Endothelial cell of umbilical vein (primary cell): ENCODE measurements at regions not wholly inside any gene's neighbourhood (a gene's known extent, or its start where the extent isn't known, plus 50 kb on each side); places are given as distances from the start of the nearest gene placed in this dataset.

Experiments
- BruUV-seq: library from RNA; stranded (reverse); fragments of 400-500 nt; replicated peaks from 2 replicates; lab custom pipeline; 2021; lab: Mats Ljungman, UMichigan
- CTCF ChIA-PET: fragments of 300-600, 350-600 bp; sonication (Branson Sonifier 250); formaldehyde crosslinking; loops from one replicate; lab custom pipeline; 2021; ENCODE audit warnings: antibody characterized with exemption, inconsistent platforms; lab: Charles Lee
- POLR2A ChIA-PET: fragments of 300-600, 350-600 bp; sonication (Branson Sonifier 250); formaldehyde crosslinking; loops from one replicate; lab custom pipeline; 2021; ENCODE audit warnings: antibody characterized with exemption, inconsistent platforms; lab: Charles Lee
- DNase-seq: peaks from one replicate; pipeline ENCODE4 v3.0.0-alpha.2; 2011; ENCODE audit warnings: low read depth, low spot score
- FAIRE-seq: peaks from 2 replicates; lab custom pipeline; 2011; peaks lifted over from hg19 to GRCh38; lab: Jason Lieb, UNC
- H2AFZ ChIP-seq: 2 replicates; pipeline ENCODE4 v1.6.0; 2012; ENCODE audit warnings: low read depth, low read length, control low read depth, inconsistent platforms
- H3K27ac ChIP-seq: 2 replicates; pipeline ENCODE4 v1.5.1; 2011; ENCODE audit warnings: low read depth, mild to moderate bottlenecking, control low read depth, low read length, moderate library complexity; ENCODE audit not compliant: insufficient read depth
- H3K27me3 ChIP-seq, 2 experiments: 2 replicates each; pipeline versions ENCODE4 v1.6.0 to v1.6.1; 2011; ENCODE audit warnings: low read length in 2 of 2, mixed read lengths in 1 of 2; ENCODE audit not compliant: control insufficient read depth in 2 of 2, insufficient read depth in 2 of 2
- H3K36me3 ChIP-seq, 2 experiments: 2 replicates in 1 of 2; 3 replicates in 1 of 2; pipeline ENCODE4 v1.5.1; 2011; ENCODE audit warnings: low read length in 2 of 2, mild to moderate bottlenecking in 1 of 2, moderate library complexity in 1 of 2; ENCODE audit not compliant: control insufficient read depth in 2 of 2, insufficient read depth in 2 of 2; ENCODE audit errors: extremely low read depth in 1 of 2
- H3K4me1 ChIP-seq: 3 replicates; pipeline ENCODE4 v1.5.1; 2011; ENCODE audit warnings: mild to moderate bottlenecking, low read length; ENCODE audit not compliant: control insufficient read depth, insufficient read depth; ENCODE audit errors: extremely low read depth
- H3K4me2 ChIP-seq: 2 replicates; pipeline ENCODE4 v1.6.1; 2011; ENCODE audit warnings: low read length, control low read depth, mixed read lengths; ENCODE audit not compliant: insufficient read depth
- H3K4me3 ChIP-seq, 3 experiments: fragments of 200-600 bp in 1 of 3; sonication (generic), shearing (Covaris generic) in 1 of 3; replicated peaks in 1 of 3; 2 replicates each; pipeline ENCODE4 v1.5.1; 2011 to 2016; ENCODE audit warnings: control low read depth in 3 of 3, low read length in 3 of 3, mild to moderate bottlenecking in 2 of 3, inconsistent platforms in 1 of 3, low read depth in 1 of 3, moderate library complexity in 1 of 3; ENCODE audit not compliant: insufficient read depth in 1 of 3
- H3K79me2 ChIP-seq: 2 replicates; pipeline ENCODE4 v1.6.0; 2012; ENCODE audit warnings: low read length, inconsistent platforms; ENCODE audit not compliant: control insufficient read depth, insufficient read depth
- H3K9ac ChIP-seq: replicated peaks from 2 replicates; pipeline ENCODE3; 2011; ENCODE audit warnings: low read length, control low read depth; ENCODE audit not compliant: insufficient read depth; ENCODE audit errors: extremely low read depth
- H3K9me1 ChIP-seq: replicated peaks from 3 replicates; pipeline ENCODE4 v1.6.0; 2011; ENCODE audit warnings: mild to moderate bottlenecking, low read length; ENCODE audit not compliant: control insufficient read depth, insufficient read depth; ENCODE audit errors: extremely low read depth
- H3K9me3 ChIP-seq: replicated peaks from 2 replicates; pipeline ENCODE4 v1.5.1; 2012; ENCODE audit warnings: low read length, inconsistent platforms; ENCODE audit not compliant: control insufficient read depth, insufficient read depth
- H4K20me1 ChIP-seq: replicated peaks from 2 replicates; pipeline ENCODE3; 2011; ENCODE audit warnings: mild to moderate bottlenecking, low read length; ENCODE audit not compliant: control insufficient read depth, insufficient read depth; ENCODE audit errors: extremely low read depth
- EZH2 ChIP-seq: IDR thresholded peaks from 2 replicates; pipeline ENCODE4 v1.6.1; 2012; ENCODE audit warnings: borderline replicate concordance, low read depth, mild to moderate bottlenecking, moderate library complexity, low read length, inconsistent platforms; ENCODE audit not compliant: severe bottlenecking
- FOS ChIP-seq: IDR thresholded peaks from 2 replicates; pipeline ENCODE4 v1.6.1; 2011; ENCODE audit warnings: mild to moderate bottlenecking, low read length, moderate library complexity, borderline replicate concordance; ENCODE audit not compliant: insufficient read depth
- GATA2 ChIP-seq: IDR thresholded peaks from 2 replicates; pipeline ENCODE4 v1.7.0; 2011; ENCODE audit warnings: low read depth, mild to moderate bottlenecking, moderate library complexity, mixed read lengths, low read length; ENCODE audit not compliant: insufficient read length, insufficient read depth
- JUN ChIP-seq: IDR thresholded peaks from 2 replicates; pipeline ENCODE4 v1.6.1; 2011; ENCODE audit warnings: borderline replicate concordance, low read depth; ENCODE audit not compliant: insufficient read length, insufficient read depth
- MAX ChIP-seq: IDR thresholded peaks from 2 replicates; pipeline ENCODE4 v1.6.1; 2011; ENCODE audit not compliant: insufficient read depth, insufficient read length
- MYC ChIP-seq: IDR thresholded peaks from one replicate; pipeline ENCODE4 v1.6.1; 2011; ENCODE audit warnings: mild to moderate bottlenecking, low read depth, low read length
- POLR2A ChIP-seq: IDR thresholded peaks from 2 replicates; pipeline ENCODE4 v1.6.1; 2012; ENCODE audit warnings: low read depth, mild to moderate bottlenecking, control low read depth, low read length
- POLR2AphosphoS5 ChIP-seq: IDR thresholded peaks from 2 replicates; pipeline ENCODE4 v1.6.1; 2012; ENCODE audit warnings: low read depth, mild to moderate bottlenecking, control low read depth, low read length, moderate library complexity; ENCODE audit not compliant: insufficient read depth
- dilution Hi-C: fragments of 300-500 bp; cut with MboI; formaldehyde crosslinking; loops from one replicate; pipeline ENCODE4 v1.15.0; 2019; ENCODE audit warnings: low sequenced_read_pairs; ENCODE audit not compliant: extremely low pct_ligation_motif_present
- intact Hi-C: fragments of 100-400 bp; cut with micrococcal nuclease; formaldehyde crosslinking; loops from one replicate; pipeline ENCODE4 v1.10.0; 2022
- TF ChIP-seq, protein P1 (sequence below), 2 donors: IDR thresholded peaks; 1 replicate in 1 of 2; 2 replicates in 1 of 2; pipeline ENCODE4 v1.5.1; 2011; ENCODE audit warnings: low read length in 2 of 2, mild to moderate bottlenecking in 2 of 2, moderate library complexity in 2 of 2, control low read depth in 1 of 2, inconsistent platforms in 1 of 2, low read depth in 1 of 2; ENCODE audit not compliant: insufficient read depth in 1 of 2; ENCODE audit errors: extremely low read depth in 1 of 2

- ChIA-PET CTCF (no interaction called here), POLR2A (no interaction called here)
- H3K9me3 ChIP-seq = no peaks in the 10 kb centered on the region
- intact Hi-C loops (no loop called here), dilution Hi-C loops (no loop called here)
- no peaks in the 10 kb centered on the region for H3K27me3 ChIP-seq
- H3K36me3 ChIP-seq = no peaks in the 10 kb centered on the region
- H3K4me1 ChIP-seq = no peaks in the 10 kb centered on the region
- no peak overlapping the region for H3K4me3 ChIP-seq
- H3K79me2 ChIP-seq = no peaks in the 10 kb centered on the region
- H3K9me1 ChIP-seq = no peaks in the 10 kb centered on the region
- TF ChIP-seq, protein P1, sequence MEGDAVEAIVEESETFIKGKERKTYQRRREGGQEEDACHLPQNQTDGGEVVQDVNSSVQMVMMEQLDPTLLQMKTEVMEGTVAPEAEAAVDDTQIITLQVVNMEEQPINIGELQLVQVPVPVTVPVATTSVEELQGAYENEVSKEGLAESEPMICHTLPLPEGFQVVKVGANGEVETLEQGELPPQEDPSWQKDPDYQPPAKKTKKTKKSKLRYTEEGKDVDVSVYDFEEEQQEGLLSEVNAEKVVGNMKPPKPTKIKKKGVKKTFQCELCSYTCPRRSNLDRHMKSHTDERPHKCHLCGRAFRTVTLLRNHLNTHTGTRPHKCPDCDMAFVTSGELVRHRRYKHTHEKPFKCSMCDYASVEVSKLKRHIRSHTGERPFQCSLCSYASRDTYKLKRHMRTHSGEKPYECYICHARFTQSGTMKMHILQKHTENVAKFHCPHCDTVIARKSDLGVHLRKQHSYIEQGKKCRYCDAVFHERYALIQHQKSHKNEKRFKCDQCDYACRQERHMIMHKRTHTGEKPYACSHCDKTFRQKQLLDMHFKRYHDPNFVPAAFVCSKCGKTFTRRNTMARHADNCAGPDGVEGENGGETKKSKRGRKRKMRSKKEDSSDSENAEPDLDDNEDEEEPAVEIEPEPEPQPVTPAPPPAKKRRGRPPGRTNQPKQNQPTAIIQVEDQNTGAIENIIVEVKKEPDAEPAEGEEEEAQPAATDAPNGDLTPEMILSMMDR (IDR thresholded peaks at IDR 0.05; ENCODE audit: extremely low read depth in 1 of 2, insufficient read depth in 1 of 2, low read depth in 1 of 2, low read length in 2 of 2) = no peak
- no peak for FAIRE-seq
- no peak overlapping the region for H3K4me2 ChIP-seq
- H3K27ac ChIP-seq = no peak overlapping the region
- H2AFZ ChIP-seq = no peak overlapping the region
- no peak overlapping the region for H3K9ac ChIP-seq
- BruUV-seq = no TSS peak
- DNase-seq = no peak
- no peaks in the 10 kb centered on the region for H4K20me1 ChIP-seq
Observed at GRCh38 chr2:52192656-52193055, 1160.7 kb upstream of the NRXN1 start.

DNA sequence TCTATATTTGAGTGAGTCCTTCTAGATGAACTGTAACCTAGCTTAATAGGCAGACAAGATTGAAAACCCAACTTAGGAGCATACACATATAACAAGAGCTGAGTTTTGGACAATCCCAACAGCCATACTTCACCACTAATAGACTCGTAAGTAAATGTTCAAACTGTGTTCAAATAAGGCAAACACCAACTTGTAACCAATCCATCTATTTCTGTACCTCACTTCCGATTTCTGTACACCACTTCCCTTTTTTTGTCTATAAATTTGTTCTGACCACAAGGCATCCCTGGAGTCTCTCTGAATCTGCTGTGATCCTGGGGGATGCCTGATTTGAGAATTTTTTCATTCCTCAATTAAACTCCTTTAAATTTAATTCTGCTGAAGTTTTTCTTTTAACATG is 1149.1 kb upstream of the NRXN1 start:
- BruUV-seq = no TSS peak

More for the DNA sequence above, 1149.1 kb upstream of the NRXN1 start:
- no peak overlapping the region for H3K4me3 ChIP-seq
- no peak overlapping the region for H2AFZ ChIP-seq
- no peak overlapping the region for H3K9ac ChIP-seq
- ChIA-PET CTCF (no interaction called here), POLR2A (no interaction called here)
- no peaks in the 10 kb centered on the region for H4K20me1 ChIP-seq
- no peak overlapping the region for H3K4me2 ChIP-seq
- H3K79me2 ChIP-seq = no peaks in the 10 kb centered on the region
- no peak overlapping the region for H3K27ac ChIP-seq
- no peaks in the 10 kb centered on the region for H3K4me1 ChIP-seq
- H3K27me3 ChIP-seq = no peaks in the 10 kb centered on the region
- no peaks in the 10 kb centered on the region for H3K9me3 ChIP-seq
- dilution Hi-C loops (no loop called here), intact Hi-C loops (no loop called here)
- no peak for DNase-seq
- no peak for TF ChIP-seq GATA2
- no peak for TF ChIP-seq EZH2
- no peak for TF ChIP-seq FOS
- no peak for TF ChIP-seq MYC
- no peak for TF ChIP-seq MAX
- TF ChIP-seq POLR2A = no peak
- TF ChIP-seq JUN = no peak
- TF ChIP-seq, protein P1 (IDR thresholded peaks at IDR 0.05; ENCODE audit: extremely low read depth in 1 of 2, insufficient read depth in 1 of 2, low read depth in 1 of 2, low read length in 2 of 2) = no peak
- TF ChIP-seq POLR2AphosphoS5 = no peak
- no peaks in the 10 kb centered on the region for H3K9me1 ChIP-seq
- no peaks in the 10 kb centered on the region for H3K36me3 ChIP-seq
- FAIRE-seq = no peak
